Breast epithelium (tissue), 3 donors: ENCODE measurements at regions not wholly inside any gene's neighbourhood (a gene's known extent, or its start where the extent isn't known, plus 50 kb on each side); places are given as distances from the start of the nearest gene placed in this dataset.

Experiments
- POLR2A ChIP-seq: fragments of 450-650 bp; IDR thresholded peaks from one replicate; pipeline ENCODE4 v1.6.1; 2016; ENCODE audit warnings: antibody characterized with exemption, mild to moderate bottlenecking, moderate library complexity
- TF ChIP-seq, protein P1 (sequence below), 3 donors: fragments of 450-650 bp; IDR thresholded peaks; one replicate each; pipeline ENCODE4 v1.5.1; 2016 to 2017; ENCODE audit warnings: antibody characterized with exemption in 3 of 3, mild to moderate bottlenecking in 3 of 3, moderate library complexity in 3 of 3

DNA sequence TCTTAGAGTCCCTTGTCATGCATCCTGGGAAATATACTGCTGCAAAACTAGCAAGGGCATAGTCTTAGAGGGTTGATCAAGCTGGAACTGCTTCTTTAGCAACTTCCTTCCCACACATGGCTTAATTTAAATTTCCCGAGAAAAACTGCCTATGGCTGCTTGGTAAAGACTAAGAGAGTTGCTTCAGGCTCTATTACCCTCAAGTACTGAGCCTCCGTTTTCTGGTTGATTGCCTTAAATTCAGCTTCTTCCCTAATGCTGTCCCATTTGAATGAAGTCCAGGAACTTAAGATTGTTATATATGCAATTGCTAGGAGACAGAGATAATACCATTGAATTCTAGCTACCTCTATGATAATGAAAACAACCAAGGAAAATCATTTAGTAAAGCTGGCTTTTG lies 385.7 kb upstream of the CYLC2 start:
- TF ChIP-seq POLR2A: no peak
- TF ChIP-seq, protein P1, sequence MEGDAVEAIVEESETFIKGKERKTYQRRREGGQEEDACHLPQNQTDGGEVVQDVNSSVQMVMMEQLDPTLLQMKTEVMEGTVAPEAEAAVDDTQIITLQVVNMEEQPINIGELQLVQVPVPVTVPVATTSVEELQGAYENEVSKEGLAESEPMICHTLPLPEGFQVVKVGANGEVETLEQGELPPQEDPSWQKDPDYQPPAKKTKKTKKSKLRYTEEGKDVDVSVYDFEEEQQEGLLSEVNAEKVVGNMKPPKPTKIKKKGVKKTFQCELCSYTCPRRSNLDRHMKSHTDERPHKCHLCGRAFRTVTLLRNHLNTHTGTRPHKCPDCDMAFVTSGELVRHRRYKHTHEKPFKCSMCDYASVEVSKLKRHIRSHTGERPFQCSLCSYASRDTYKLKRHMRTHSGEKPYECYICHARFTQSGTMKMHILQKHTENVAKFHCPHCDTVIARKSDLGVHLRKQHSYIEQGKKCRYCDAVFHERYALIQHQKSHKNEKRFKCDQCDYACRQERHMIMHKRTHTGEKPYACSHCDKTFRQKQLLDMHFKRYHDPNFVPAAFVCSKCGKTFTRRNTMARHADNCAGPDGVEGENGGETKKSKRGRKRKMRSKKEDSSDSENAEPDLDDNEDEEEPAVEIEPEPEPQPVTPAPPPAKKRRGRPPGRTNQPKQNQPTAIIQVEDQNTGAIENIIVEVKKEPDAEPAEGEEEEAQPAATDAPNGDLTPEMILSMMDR (IDR thresholded peaks at IDR 0.05): no peak
